ENCODE measurements at regions not wholly inside any gene's neighbourhood (a gene's known extent, or its start where the extent isn't known, plus 50 kb on each side); places are given as distances from the start of the nearest gene placed in this dataset.

DNA sequence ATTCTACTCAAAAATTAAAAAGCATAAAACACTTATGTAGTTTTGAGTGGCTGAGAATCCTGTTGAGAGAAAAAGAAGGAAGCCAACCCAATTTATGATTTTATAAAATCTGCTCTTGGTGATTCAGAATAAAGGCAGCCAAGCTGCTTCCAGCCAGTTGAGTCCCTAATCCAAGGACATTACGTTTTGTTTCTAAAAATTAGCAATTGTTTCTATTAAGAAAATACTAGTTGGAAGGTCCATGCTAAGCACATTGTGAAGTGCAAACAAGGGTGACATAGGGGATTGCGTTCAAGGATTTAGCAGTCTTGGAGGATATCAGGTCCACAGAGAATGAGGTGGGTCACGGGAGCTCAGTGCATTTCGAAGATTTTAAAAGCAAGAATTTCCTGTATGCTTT is 987.7 kb downstream of the TYW1 start:
- Histone ChIP-seq H3K27ac (no peak overlapping the region), H3K36me3 (no peaks in the 10 kb centered on the region), H3K4me1 (no peaks in the 10 kb centered on the region), H3K9me3 (no peaks in the 10 kb centered on the region), H3K4me3 (no peak overlapping the region), H3K27me3 (no peaks in the 10 kb centered on the region)
- no peak for ATAC-seq
- intact Hi-C loops (cut with DNase I; ENCODE audit: low total_unique reads) (no loop called here), in situ Hi-C loops (cut with MboI; ENCODE audit: low sequenced_read_pairs in 4 of 4) (no loop called here)
- TF ChIP-seq, protein P1, sequence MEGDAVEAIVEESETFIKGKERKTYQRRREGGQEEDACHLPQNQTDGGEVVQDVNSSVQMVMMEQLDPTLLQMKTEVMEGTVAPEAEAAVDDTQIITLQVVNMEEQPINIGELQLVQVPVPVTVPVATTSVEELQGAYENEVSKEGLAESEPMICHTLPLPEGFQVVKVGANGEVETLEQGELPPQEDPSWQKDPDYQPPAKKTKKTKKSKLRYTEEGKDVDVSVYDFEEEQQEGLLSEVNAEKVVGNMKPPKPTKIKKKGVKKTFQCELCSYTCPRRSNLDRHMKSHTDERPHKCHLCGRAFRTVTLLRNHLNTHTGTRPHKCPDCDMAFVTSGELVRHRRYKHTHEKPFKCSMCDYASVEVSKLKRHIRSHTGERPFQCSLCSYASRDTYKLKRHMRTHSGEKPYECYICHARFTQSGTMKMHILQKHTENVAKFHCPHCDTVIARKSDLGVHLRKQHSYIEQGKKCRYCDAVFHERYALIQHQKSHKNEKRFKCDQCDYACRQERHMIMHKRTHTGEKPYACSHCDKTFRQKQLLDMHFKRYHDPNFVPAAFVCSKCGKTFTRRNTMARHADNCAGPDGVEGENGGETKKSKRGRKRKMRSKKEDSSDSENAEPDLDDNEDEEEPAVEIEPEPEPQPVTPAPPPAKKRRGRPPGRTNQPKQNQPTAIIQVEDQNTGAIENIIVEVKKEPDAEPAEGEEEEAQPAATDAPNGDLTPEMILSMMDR (IDR thresholded peaks at IDR 0.05 in 4 of 5, conservative IDR thresholded peaks at IDR 0.05 in 1 of 5): no peak
- no peak for TF ChIP-seq POLR2A (IDR thresholded peaks at IDR 0.05)
- DNase-seq: no peak

DNA sequence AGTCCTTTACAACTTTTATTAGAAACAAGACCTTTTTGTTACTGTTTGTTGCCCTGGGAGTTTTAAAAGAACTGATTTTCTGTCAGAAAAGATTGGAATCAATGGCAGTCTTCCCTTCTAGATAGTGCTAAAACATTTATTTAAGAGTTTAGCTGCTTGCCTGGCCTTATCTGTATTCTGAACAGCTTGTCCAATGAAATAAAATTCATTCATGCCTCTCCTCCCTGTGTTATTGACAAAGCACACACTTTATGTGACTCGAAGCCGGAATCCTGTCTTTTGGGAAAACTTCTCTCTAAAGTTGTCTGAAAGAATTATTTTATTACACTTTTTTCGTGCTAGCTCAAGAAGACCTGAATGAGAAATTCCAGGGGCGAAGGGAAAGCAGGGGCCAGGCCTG is 992.5 kb downstream of the TYW1 start:
- TF ChIP-seq, protein P1 (IDR thresholded peaks at IDR 0.05 in 4 of 5, conservative IDR thresholded peaks at IDR 0.05 in 1 of 5): no peak
- no peak for TF ChIP-seq POLR2A (IDR thresholded peaks at IDR 0.05)
- no peaks in the 10 kb centered on the region for H3K36me3 ChIP-seq
- DNase-seq (no peak), ATAC-seq (no peak)
- H3K27ac ChIP-seq: no peak overlapping the region
- intact Hi-C loops (cut with DNase I; ENCODE audit: low total_unique reads): no loop called here
- in situ Hi-C loops (cut with MboI; ENCODE audit: low sequenced_read_pairs in 4 of 4): no loop called here
- H3K4me1 ChIP-seq: no peaks in the 10 kb centered on the region
- no peaks in the 10 kb centered on the region for H3K9me3 ChIP-seq
- H3K4me3 ChIP-seq: no peak overlapping the region
- H3K27me3 ChIP-seq: no peaks in the 10 kb centered on the region

DNA sequence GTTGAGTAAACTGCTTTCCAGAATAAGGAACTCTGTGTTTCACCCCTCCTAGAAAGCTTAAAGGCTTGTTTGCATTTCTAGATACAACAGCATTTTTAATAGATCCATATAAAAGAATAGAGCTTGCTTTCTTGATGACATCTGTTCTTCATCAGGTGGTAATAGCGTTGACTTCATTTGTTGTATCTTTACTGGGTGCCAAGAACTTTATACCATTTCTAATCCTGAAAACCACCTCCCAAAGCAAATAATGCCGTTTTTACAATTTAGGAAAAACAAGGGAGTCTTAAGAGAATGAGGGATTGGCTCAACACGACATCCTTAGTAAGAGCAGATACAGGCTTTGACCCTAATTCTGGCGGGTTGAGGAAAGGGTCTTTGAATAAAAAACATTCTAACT is 993.4 kb downstream of the TYW1 start:
- Histone ChIP-seq H3K36me3 (no peaks in the 10 kb centered on the region), H3K27me3 (no peaks in the 10 kb centered on the region), H3K9me3 (no peaks in the 10 kb centered on the region), H3K27ac (no peak overlapping the region), H3K4me3 (no peak overlapping the region), H3K4me1 (no peaks in the 10 kb centered on the region)
- intact Hi-C loops (cut with DNase I; ENCODE audit: low total_unique reads) (no loop called here), in situ Hi-C loops (cut with MboI; ENCODE audit: low sequenced_read_pairs in 4 of 4) (no loop called here)
- ATAC-seq: no peak
- TF ChIP-seq, protein P1 (IDR thresholded peaks at IDR 0.05 in 4 of 5, conservative IDR thresholded peaks at IDR 0.05 in 1 of 5): no peak
- no peak for TF ChIP-seq POLR2A (IDR thresholded peaks at IDR 0.05)
- DNase-seq: no peak

DNA sequence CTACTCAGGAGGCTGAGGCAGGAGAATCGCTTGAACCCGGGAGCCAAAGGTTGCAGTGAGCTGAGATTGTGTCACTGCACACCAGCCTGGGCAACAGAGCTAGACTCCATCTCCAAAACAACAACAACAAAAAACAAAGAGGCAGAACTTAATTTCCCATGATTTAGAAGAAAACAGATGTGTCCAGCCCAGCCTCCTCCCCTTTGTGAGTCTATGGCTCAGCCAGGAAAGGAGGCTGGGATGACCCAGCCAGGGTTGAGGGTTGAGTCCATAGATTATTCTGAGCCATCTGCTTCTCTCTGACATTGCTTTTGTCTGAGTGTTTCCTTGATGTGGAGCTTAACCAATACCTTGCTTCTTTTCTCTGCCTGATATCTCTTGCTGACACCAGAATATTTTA is 994.1 kb downstream of the TYW1 start:
- no peak for TF ChIP-seq POLR2A (IDR thresholded peaks at IDR 0.05)
- TF ChIP-seq, protein P1 (IDR thresholded peaks at IDR 0.05 in 4 of 5, conservative IDR thresholded peaks at IDR 0.05 in 1 of 5): no peak
- Histone ChIP-seq H3K36me3 (no peaks in the 10 kb centered on the region), H3K9me3 (no peaks in the 10 kb centered on the region), H3K27ac (no peak overlapping the region), H3K27me3 (no peaks in the 10 kb centered on the region), H3K4me1 (no peaks in the 10 kb centered on the region), H3K4me3 (no peak overlapping the region)
- in situ Hi-C loops (cut with MboI; ENCODE audit: low sequenced_read_pairs in 4 of 4): no loop called here
- ATAC-seq: no peak
- no peak for DNase-seq
- intact Hi-C loops (cut with DNase I; ENCODE audit: low total_unique reads): no loop called here

DNA sequence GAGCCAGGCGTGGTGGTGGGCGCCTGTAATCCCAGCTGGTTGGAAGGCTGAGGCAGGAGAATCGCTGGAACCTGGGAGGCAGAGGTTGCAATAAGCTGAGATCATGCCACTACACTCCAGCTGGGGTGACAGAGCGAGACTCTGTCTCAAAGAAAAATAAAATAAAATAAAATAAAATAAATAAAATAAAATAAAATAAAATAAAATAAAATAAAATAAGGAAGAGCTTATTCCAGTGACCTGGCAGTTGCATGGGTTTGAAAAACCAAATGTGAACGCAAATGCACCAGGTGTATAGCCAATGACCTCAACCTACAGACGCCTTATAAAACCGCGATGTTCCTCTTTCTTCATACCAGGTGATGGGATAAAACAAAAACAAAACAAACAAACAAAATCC is 995.7 kb downstream of the TYW1 start:
- in situ Hi-C loops (cut with MboI; ENCODE audit: low sequenced_read_pairs in 4 of 4) (no loop called here), intact Hi-C loops (cut with DNase I; ENCODE audit: low total_unique reads) (no loop called here)
- no peaks in the 10 kb centered on the region for H3K9me3 ChIP-seq
- no peak overlapping the region for H3K4me3 ChIP-seq
- TF ChIP-seq, protein P1 (IDR thresholded peaks at IDR 0.05 in 4 of 5, conservative IDR thresholded peaks at IDR 0.05 in 1 of 5): no peak
- H3K27ac ChIP-seq: no peak overlapping the region
- no peaks in the 10 kb centered on the region for H3K4me1 ChIP-seq
- DNase-seq (no peak), ATAC-seq (no peak)
- no peaks in the 10 kb centered on the region for H3K27me3 ChIP-seq
- H3K36me3 ChIP-seq: no peaks in the 10 kb centered on the region

Measured in gastrocnemius medialis (tissue), 4 donors.